ENCODE measurements at regions not wholly inside any gene's neighbourhood (a gene's known extent, or its start where the extent isn't known, plus 50 kb on each side); places are given as distances from the start of the nearest gene placed in this dataset.

DNA sequence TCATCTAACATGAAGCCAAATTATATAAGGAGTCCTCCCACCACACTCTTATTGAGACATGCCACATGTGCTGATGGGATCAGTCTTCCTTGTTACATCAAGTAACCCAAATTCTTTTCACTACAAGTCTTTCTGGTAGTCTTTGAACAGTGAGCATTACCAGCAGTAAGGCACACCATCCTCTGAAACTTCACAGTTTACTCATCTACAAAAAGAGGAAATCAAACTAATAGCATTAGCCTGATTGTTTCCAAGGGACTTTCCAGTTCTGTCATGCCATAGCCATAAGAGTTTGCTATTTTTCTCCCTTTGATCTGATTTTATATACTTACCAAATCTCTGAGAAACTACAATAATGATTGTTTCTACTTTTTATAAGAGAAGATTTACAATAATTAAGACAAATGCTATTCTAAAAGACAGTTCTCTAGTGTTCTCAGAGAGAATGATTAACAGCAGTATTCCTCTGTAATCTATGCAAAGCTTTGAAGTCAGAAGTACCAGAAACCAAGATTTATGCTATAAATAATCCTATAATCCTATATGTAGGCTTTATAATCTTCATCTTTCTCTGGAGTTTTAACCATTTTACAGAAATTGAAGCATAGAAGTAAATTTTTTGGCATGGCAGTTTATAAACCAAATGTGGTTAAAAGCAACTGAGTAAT is 166.2 kb upstream of the ACO1 start:
- Histone ChIP-seq H3K27me3 (replicated peaks in 1 of 4; ENCODE audit: control insufficient read depth in 3 of 4, extremely low read depth in 1 of 4, insufficient read depth in 3 of 4, low read length in 3 of 4) (no peaks in the 10 kb centered on the region), H2AK5ac (ENCODE audit: low read depth, low read length) (no peak overlapping the region), H4K5ac (ENCODE audit: insufficient read length, low read depth, low read length) (no peak overlapping the region), H3K9ac (replicated peaks in 1 of 4; ENCODE audit: extremely low read depth in 1 of 4, low read depth in 3 of 4, low read length in 3 of 4) (no peak overlapping the region), H3K23me2 (ENCODE audit: low read depth, low read length) (no peaks in the 10 kb centered on the region), H3K4me1 (replicated peaks in 1 of 4; ENCODE audit: control insufficient read depth in 3 of 4, insufficient read depth in 4 of 4, low read length in 3 of 4) (peaks cover 0 to 5% (median 3%) of the 10 kb centered on the region in 4 experiments; a peak in 4 of 7 replicates), H3K4ac (replicated peaks; ENCODE audit: insufficient read length, low read depth, low read length) (no peak overlapping the region), H2BK20ac (ENCODE audit: low read length) (no peak overlapping the region), H3K36me3 (ENCODE audit: control insufficient read depth in 2 of 4, insufficient read depth in 4 of 4, low read length in 3 of 4) (no peaks in the 10 kb centered on the region), H3K4me3 (ENCODE audit: extremely low read depth in 1 of 4, insufficient read depth in 2 of 4, low read depth in 3 of 4, low read length in 4 of 4) (no peak overlapping the region), H2AFZ (ENCODE audit: low read length) (peak overlapping the region; percentile 58; the same call in 1 of the 2 replicates), H3K27ac (ENCODE audit: low read depth, low read length) (no peak overlapping the region), H4K8ac (ENCODE audit: extremely low read depth, insufficient read depth, low read length) (no peak overlapping the region), H3K4me2 (ENCODE audit: insufficient read depth in 1 of 2, low read depth in 2 of 2, low read length in 2 of 2) (no peak overlapping the region), H2BK5ac (ENCODE audit: low read depth, low read length) (no peak overlapping the region), H4K91ac (replicated peaks; ENCODE audit: insufficient read length, low read length) (no peak overlapping the region), H3K79me1 (ENCODE audit: low read depth, low read length) (no peaks in the 10 kb centered on the region), H3K14ac (ENCODE audit: insufficient read length) (no peak overlapping the region), H4K20me1 (replicated peaks in 1 of 2; ENCODE audit: control insufficient read depth in 1 of 2, insufficient read depth in 2 of 2, low read length in 2 of 2) (no peaks in the 10 kb centered on the region), H3K79me2 (ENCODE audit: control insufficient read depth in 1 of 2, insufficient read depth in 2 of 2, low read length in 2 of 2) (no peaks in the 10 kb centered on the region), H2BK120ac (replicated peaks; ENCODE audit: low read depth, low read length) (no peak overlapping the region), H3K9me3 (ENCODE audit: insufficient read depth in 2 of 2, low read depth in 1 of 2, low read length in 1 of 2) (no peaks in the 10 kb centered on the region), H3K18ac (ENCODE audit: extremely low read depth, low read length) (no peak overlapping the region), H3K56ac (replicated peaks; ENCODE audit: insufficient read length, low read depth, low read length) (no peak overlapping the region), H3K23ac (ENCODE audit: insufficient read length) (no peak overlapping the region), H2BK12ac (ENCODE audit: low read depth, low read length) (no peak overlapping the region), H2BK15ac (ENCODE audit: low read length) (no peak overlapping the region)
- ChIA-PET CTCF (ENCODE audit: partially characterized antibody) (interaction anchor here (0.9 kb wide), 1 partner anchor 47 kb away, joined by 3 read pairs; no protein-coding TSS in a partner anchor), POLR2A (ENCODE audit: partially characterized antibody) (interaction anchor here (0.9 kb wide), 1 partner anchor 126 kb away, joined by 3 read pairs; no protein-coding TSS in a partner anchor)
- FAIRE-seq (no peak), DNase-seq (ENCODE audit: low read depth in 1 of 2, low spot score in 2 of 2) (no peak)
- TF ChIP-seq TAF7 (optimal IDR thresholded peaks at IDR 0.05; ENCODE audit: borderline replicate concordance, low read depth, low read length) (peak; percentile 82), GTF2F1 (IDR thresholded peaks at IDR 0.05; ENCODE audit: borderline replicate concordance, low read depth, low read length) (no peak), POLR2A (IDR thresholded peaks at IDR 0.05; ENCODE audit: control extremely low read depth in 1 of 2, low read depth in 2 of 2, low read length in 2 of 2) (peak in 1 of 2 experiments; percentile 39; a peak in 1 of 3 replicates)
